Neural cell (in vitro differentiated cells): ENCODE measurements at regions not wholly inside any gene's neighbourhood (a gene's known extent, or its start where the extent isn't known, plus 50 kb on each side); places are given as distances from the start of the nearest gene placed in this dataset.

Experiments used
- CTCF ChIP-seq: fragments of 450-650 bp; IDR thresholded peaks from 2 replicates; pipeline ENCODE4 v1.5.1; 2014; ENCODE audit warnings: antibody characterized with exemption, mild to moderate bottlenecking, moderate library complexity; ENCODE audit not compliant: poor library complexity, severe bottlenecking
- EP300 ChIP-seq: fragments of 450-650 bp; conservative IDR thresholded peaks from 2 replicates; pipeline ENCODE4 v1.6.1; 2014; ENCODE audit warnings: antibody characterized with exemption, mild to moderate bottlenecking, moderate library complexity; ENCODE audit not compliant: poor library complexity, severe bottlenecking
- EZH2 ChIP-seq: fragments of 200-600, 300-800 bp; shearing (Covaris generic), sonication (generic); IDR thresholded peaks from 2 replicates; pipeline ENCODE4 v1.6.1; 2014; ENCODE audit warnings: antibody characterized with exemption, low read length, borderline replicate concordance, mild to moderate bottlenecking; ENCODE audit not compliant: insufficient read depth, poor library complexity, severe bottlenecking
- MXI1 ChIP-seq: fragments of 450-650 bp; conservative IDR thresholded peaks from 2 replicates; pipeline ENCODE4 v1.6.1; 2014; ENCODE audit warnings: antibody characterized with exemption, mild to moderate bottlenecking; ENCODE audit not compliant: poor library complexity, severe bottlenecking
- POLR2AphosphoS5 ChIP-seq: IDR thresholded peaks from 2 replicates; pipeline ENCODE4 v1.6.1; 2012
- RAD21 ChIP-seq: fragments of 450-650 bp; conservative IDR thresholded peaks from 2 replicates; pipeline ENCODE4 v1.6.1; 2014; ENCODE audit warnings: antibody characterized with exemption, mild to moderate bottlenecking, moderate library complexity
- REST ChIP-seq: IDR thresholded peaks from 2 replicates; pipeline ENCODE4 v1.6.1; 2012; ENCODE audit warnings: borderline replicate concordance

- no peak for TF ChIP-seq POLR2AphosphoS5
- TF ChIP-seq EP300, result no peak
- no peak for TF ChIP-seq CTCF
- TF ChIP-seq REST, result no peak
- TF ChIP-seq EZH2, result no peak
- TF ChIP-seq RAD21, result no peak
- TF ChIP-seq MXI1, result no peak
These were observed 313.9 kb upstream of the SATB1 start for GRCh38 chr3:18739099-18739433.
